Endothelial cell of umbilical vein (primary cell): ENCODE measurements at regions not wholly inside any gene's neighbourhood (a gene's known extent, or its start where the extent isn't known, plus 50 kb on each side); places are given as distances from the start of the nearest gene placed in this dataset.

Experiments used
- CTCF ChIP-seq, 2 donors: IDR thresholded peaks; 1 replicate in 1 of 2; 2 replicates in 1 of 2; pipeline ENCODE4 v1.5.1; 2011; ENCODE audit warnings: low read length in 2 of 2, mild to moderate bottlenecking in 2 of 2, moderate library complexity in 2 of 2, control low read depth in 1 of 2, inconsistent platforms in 1 of 2, low read depth in 1 of 2; ENCODE audit not compliant: insufficient read depth in 1 of 2; ENCODE audit errors: extremely low read depth in 1 of 2
- EZH2 ChIP-seq: IDR thresholded peaks from 2 replicates; pipeline ENCODE4 v1.6.1; 2012; ENCODE audit warnings: borderline replicate concordance, low read depth, mild to moderate bottlenecking, moderate library complexity, low read length, inconsistent platforms; ENCODE audit not compliant: severe bottlenecking
- FOS ChIP-seq: IDR thresholded peaks from 2 replicates; pipeline ENCODE4 v1.6.1; 2011; ENCODE audit warnings: mild to moderate bottlenecking, low read length, moderate library complexity, borderline replicate concordance; ENCODE audit not compliant: insufficient read depth
- POLR2A ChIP-seq: IDR thresholded peaks from 2 replicates; pipeline ENCODE4 v1.6.1; 2012; ENCODE audit warnings: low read depth, mild to moderate bottlenecking, control low read depth, low read length
- POLR2AphosphoS5 ChIP-seq: IDR thresholded peaks from 2 replicates; pipeline ENCODE4 v1.6.1; 2012; ENCODE audit warnings: low read depth, mild to moderate bottlenecking, control low read depth, low read length, moderate library complexity; ENCODE audit not compliant: insufficient read depth

GRCh38 chr22:22710719-22711531 is 66.5 kb downstream of the GGTLC2 start:
- TF ChIP-seq CTCF (IDR thresholded peaks at IDR 0.05; ENCODE audit: extremely low read depth in 1 of 2, insufficient read depth in 1 of 2, low read depth in 1 of 2, low read length in 2 of 2) (peak; percentile 90 to 97), POLR2A (no peak), POLR2AphosphoS5 (no peak), EZH2 (no peak), FOS (no peak)
